ENCODE measurements at regions not wholly inside any gene's neighbourhood (a gene's known extent, or its start where the extent isn't known, plus 50 kb on each side); places are given as distances from the start of the nearest gene placed in this dataset.

DNA sequence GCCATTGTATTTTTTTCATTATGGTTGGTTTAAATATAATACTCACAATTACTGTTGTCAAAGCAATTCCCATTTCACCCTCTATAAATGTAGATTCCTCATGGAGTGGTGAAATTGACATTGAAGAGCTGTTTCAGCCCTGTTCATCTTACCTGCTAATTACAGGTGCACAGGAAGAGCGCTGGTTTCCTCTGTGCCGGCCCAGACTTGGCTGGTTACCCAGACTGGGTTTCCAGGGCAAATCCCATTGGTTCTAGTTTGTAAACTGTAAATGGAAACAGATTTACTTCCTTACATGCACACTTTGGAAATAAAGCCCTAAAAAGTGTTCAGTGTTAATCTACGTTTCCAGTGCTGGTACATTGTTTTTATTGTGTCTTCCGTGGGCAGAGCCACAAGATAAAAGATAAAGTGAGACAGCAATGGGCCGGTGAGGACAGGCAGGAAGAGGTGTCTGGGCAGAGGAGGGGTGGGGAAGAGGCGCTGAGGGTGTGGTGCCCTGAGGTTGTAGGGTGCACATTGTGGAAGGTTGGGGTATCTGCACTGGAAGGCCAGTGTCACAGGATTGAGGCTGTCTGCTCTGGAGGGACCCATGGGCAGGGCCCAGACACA, 71.6 kb upstream of the ZPBP start:
- DNase-seq = peak in 2 of 5 donors; percentile 29 to 37

DNA sequence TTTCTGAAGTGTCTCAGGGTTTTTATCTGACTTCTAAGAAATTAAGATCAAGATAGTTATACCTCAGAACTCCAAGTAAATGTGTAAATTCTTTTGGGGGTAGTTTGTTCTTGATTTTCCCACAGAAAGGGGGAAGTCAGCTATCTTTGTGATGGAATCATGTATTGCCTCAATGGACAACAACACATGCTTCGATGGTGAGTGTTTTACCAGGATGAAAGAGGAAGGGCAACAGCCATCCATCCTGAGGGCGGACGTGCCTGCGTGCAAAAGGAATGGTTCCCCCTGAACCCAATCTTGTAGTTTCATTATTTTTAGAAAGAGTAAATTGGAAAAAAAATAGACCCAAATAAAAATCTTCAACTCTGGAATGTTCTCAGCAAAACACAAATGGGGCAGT, 67.2 kb upstream of the ZPBP start:
- DNase-seq = no peak

DNA sequence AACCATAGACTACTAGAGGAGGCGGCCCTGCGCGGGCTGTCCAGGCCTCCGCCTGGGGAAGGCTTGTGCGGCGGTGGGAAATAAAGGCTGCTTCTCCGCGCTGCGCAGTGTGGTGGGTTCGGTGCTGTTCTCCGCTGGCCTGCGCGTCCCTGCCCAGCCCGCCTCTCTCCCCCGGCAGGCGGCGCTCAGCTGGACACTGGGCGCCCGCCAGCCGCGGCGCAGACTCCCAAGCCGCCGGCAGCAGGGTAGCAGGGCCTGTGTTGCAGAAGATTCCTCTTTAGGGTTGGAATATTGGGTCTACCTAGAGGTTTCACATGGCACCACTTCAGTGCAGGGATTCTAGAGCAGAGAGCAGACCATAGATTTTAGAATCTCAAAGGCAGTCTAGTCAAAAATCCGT, 66.1 kb upstream of the ZPBP start:
- no peak for DNase-seq

DNA sequence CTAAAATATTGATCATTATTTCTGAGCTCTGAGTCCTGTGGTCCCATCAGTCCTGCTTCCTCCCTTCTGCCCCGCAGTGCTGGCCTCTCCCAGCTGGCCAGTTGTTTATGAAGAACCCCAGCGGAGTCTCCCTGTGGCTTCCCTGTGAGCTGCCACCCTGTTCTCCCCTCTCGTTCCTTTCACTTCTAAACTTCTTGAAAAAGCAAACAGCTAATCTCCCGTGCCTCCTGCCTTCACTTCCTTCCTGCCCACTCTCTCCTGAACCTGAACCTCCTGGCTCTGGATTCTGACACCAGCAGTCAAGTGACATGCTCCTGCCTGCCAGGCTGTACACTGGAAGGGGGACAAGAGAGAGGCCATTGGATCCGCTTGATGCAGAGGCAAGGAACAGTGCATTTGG, 63.7 kb upstream of the ZPBP start:
- DNase-seq = no peak

DNA sequence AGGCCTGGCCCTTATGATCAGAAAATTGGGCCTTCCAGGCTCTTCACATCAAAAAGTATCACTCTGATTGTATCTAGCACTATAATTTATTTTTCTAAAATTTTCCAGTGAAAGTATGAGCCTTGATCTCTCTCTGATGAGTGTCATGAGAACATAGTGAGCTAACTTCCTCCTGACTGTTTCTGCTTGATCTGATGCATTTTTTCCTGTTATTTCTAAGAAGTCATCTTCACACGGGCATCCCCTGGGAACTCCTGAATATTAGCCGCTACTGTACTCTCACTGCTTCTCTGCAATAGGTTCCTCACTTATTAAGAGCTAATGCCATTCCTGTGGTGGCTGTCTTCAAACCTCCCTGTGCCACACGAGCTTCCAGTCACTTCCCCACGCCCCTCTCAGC, 63.1 kb upstream of the ZPBP start:
- DNase-seq = no peak

DNA sequence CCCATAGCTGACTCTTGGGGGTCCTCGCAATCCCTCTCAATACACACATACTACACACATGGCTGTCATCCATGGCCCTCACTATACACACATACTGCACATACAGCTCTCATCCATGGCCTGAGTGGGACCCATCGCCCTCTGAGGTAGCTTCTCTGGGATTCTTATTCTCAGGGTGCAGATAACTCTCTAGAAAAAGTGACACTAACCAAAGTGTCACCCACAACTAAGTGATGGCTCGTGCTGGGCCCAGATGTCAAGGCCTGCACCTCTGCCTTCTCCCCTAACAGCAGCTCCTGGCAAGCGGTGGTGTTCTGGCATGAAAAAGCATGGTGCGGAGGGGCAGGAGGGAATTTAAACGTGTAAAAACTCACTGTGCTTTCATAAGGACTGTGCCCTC, 62.7 kb upstream of the ZPBP start:
- no peak for DNase-seq

DNA sequence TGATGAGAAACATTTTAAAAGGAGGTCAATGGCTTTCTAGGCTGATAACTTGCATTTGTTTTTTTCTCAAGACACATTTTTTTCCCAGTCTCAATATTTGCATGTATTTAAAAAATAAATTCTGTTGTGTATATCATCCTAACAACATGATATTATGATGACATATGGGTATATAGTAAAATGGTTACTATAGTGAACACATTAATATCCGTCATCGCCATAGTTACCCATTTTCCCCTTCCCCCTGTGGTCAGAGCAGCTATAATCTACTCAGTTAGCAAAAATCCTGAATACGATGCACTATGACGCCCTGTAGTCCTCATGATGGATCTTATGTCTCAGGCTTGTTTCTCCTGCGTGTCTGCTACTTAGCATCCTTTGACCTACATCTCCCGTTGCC, 60.9 kb upstream of the ZPBP start:
- no peak for DNase-seq

DNA sequence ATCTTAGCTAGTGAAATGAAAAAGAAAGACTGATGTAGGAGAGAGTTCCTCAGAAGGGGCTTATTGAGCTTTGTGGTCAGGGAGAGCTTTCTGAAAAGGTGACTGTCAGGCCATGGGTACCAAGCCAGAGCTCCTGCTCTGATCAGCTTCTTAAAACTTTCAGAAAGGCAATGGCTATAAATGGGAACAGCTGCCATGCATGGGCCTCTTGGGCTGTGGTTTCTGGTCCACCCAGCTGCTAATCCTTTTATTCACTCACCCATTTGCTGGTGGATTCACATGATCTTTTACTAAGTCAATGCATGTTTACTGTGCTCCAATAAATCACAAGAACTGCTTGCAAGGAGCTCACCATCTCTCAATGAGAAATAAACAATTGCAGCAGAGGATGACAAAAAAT, 60.1 kb upstream of the ZPBP start:
- no peak for DNase-seq

DNA sequence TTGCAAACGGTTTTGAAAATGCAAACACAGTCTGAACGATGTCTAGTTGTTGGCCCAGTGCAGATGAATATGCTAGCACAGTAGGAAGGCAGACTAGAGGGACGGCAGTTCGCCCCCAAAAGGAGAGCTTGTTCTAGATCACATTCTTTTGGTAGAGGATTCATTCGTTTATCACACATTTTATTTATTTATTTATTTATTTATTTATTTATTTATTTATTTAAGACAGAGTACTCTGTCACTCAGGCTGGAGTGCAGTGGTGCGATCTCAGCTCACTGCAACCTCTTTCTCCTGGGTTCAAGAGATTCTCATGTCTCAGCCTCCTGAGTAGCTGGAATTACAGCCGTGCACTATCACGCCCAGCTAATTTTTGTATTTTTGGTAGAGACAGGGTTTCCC, 59.4 kb upstream of the ZPBP start:
- no peak for DNase-seq

DNA sequence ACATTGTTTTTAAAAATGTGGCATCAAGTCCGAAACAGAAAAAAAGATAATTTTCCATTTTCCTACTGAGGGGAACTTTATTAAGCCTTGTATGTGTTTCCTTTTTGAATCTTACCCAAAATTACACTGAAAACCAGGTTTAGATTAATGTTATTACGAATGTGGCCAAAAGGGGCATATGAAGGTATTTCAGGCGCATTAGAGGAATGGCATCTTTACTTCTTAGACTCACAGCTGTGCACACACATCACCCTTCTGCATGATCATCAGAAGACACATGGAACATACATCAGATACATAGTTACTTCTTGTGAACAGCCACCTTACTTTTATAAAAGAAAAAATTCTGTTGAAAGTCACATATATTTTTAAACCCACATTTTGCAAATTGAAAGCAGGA, 58.6 kb upstream of the ZPBP start:
- no peak for DNase-seq

DNA sequence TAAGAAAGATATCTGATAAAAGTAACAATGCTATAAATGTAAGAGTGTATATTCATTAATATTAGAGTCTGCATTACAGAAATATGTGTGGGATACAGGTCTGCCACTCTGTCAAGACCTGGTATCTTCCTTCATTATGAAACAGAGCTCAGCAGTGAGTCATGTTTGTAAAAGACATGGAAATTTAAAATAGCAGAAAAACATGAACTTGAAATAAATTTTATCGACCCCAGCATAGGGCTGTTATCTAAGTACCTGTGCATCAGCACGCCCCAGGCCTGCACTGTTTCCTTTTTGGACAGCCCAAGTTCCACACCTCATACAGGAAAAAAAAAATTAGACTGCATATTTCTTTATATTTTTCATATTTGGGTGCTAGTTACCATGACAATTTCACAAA, 58.0 kb upstream of the ZPBP start:
- no peak for DNase-seq

DNA sequence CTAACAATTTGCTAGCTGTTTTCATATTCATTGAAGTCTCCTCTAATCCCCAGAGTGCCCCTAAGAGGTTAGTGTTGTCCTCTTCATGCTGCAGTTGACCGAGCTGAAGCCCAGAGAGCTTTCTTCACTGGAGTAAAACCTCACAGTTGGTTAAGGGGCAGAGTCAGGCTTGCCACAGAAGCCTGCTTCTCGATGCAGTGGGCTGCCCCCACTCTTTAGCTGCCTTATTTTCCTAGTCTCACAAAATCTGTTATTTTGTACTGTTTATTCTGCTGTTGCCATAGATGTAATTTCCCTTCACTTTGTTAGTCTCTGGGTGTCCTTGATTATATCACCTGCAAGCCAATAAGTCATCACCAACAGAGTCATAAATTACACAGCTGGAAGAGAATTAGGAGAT, 56.3 kb upstream of the ZPBP start:
- no peak for DNase-seq

DNA sequence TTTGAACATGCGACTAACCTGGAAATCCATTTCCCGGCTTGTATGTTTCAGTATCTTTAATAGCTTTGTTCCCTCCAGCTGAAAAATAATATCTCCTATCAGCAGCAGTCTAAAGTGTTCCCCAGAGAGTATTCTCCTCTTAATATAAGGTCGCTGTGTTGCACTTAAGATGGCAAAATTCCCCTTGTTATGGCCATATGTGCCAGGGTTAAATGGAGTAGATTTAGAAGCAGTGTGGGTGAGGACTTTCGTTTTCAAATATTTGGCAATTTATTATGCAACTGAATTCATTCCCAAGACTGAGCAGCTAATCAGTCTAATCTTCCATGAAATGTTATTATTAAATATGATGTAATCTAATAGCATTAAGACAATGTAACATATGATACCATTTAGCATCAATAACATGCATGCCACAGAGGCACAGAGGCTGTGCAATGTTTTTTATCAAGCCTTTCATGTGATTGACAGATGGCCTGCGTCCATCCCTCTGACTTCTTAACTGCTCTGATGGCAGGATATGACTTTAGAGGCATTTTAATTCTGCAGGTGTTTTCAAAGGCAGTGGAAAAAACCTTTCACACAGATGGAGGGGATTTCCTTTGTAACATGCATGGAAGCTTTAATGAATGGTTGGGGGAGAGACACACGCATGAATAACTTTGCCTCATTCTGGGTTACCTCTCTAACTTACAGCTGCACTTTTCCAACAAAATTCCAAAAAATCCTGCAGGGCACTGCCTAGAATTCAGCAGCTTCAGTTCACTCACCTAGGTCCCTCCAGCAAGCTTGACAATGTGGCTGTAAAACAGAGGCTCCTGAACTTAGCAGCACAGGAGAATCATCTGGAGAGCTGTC, 55.1 kb upstream of the ZPBP start:
- peak in 3 of 5 donors; percentile 19 to 39 (median 34) for DNase-seq

DNA sequence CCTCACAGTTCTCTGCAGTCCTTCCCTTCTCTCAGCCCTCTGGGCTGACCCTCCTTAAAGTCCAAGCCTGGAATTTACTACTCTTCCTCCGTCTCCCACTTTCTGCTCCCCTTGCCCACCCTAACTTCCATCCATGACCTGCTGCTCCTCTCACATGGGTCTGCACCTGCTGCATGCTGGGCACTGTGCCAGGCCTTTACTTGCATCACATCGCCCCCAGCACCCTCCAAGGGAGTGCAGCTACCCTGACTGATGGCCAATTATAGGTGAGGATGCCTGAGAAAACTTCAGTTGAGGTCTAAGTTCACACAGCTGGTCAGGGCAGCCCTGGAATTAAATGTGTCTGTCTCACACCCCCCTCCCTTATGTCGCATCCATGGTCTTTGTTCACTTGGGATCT, 53.6 kb upstream of the ZPBP start:
- no peak for DNase-seq

DNA sequence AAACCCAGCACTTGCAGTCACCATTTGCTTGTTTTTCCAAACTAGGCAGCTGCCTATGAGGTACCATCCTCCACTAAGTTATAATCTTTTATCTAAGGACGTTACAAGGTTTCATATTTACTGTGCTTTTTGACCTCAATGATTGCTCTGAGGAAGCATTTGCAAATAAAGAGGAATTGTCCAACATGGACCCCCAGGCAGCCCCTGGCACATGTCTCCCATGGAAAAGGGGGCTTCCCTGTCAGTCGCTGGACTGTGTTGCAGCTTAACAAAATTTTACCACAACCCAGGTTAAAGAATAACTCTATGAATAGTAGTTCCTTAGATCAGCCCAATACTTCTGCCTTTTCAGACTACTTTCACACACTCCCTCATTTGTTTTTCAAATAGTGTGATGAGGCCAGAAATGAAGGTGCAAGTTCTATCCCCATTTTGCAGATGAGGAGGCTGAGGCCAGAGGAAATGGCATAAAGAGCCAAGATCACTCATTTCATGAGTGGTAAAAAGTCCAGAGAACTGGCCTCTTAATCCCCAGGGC, 52.8 kb upstream of the ZPBP start:
- peak in 1 of 5 donors; percentile 40 for DNase-seq

DNA sequence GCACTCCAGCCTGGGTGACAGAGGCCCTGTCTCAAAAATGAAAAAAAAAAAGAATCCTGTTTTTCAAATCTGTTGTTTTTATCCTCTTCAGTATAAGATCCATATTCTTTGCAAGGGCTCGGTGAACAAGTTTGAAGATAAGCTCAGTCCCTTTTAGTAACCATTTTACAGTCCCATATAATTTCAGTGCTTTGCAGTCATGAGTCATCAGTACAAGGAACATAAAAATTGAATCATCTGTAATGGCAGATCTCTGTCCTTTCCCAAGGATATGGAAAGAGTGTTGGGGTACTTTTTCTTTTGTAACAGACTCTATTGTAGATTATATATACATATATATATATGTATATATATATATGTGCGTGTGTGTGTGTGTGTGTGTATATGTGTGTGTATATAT, 52.2 kb upstream of the ZPBP start:
- DNase-seq = no peak
